Loucy (cell line): ENCODE measurements at regions not wholly inside any gene's neighbourhood (a gene's known extent, or its start where the extent isn't known, plus 50 kb on each side); places are given as distances from the start of the nearest gene placed in this dataset.

ENCODE experiments used
- H2AFZ ChIP-seq: fragments of 200-600 bp; sonication (generic); 2 replicates; pipeline ENCODE4 v1.6.0; 2016; ENCODE audit warnings: antibody characterized with exemption, mild to moderate bottlenecking, low read length, moderate library complexity
- H3F3A ChIP-seq: fragments of 200-600 bp; 2 replicates; pipeline ENCODE4 v1.6.0; 2016; ENCODE audit warnings: antibody characterized with exemption, low read depth, mild to moderate bottlenecking
- H3K27me3 ChIP-seq: fragments of 200-600 bp; sonication (generic); 2 replicates; pipeline ENCODE4 v1.6.1; 2014; ENCODE audit warnings: low read length, mild to moderate bottlenecking; ENCODE audit not compliant: insufficient read depth, poor library complexity, severe bottlenecking
- H3K36me3 ChIP-seq: fragments of 200-600 bp; sonication (generic); 2 replicates; pipeline ENCODE4 v1.6.1; 2016; ENCODE audit warnings: low read length; ENCODE audit not compliant: insufficient read depth
- H3K4me1 ChIP-seq: fragments of 200-600 bp; sonication (generic); 2 replicates; pipeline ENCODE4 v1.5.1; 2014; ENCODE audit warnings: low read length, mild to moderate bottlenecking; ENCODE audit not compliant: insufficient read depth, poor library complexity, severe bottlenecking
- H3K4me2 ChIP-seq: fragments of 200-600 bp; sonication (generic); 2 replicates; pipeline ENCODE4 v1.6.0; 2014; ENCODE audit warnings: antibody characterized with exemption, low read length, low read depth, mild to moderate bottlenecking; ENCODE audit not compliant: poor library complexity, severe bottlenecking
- H3K4me3 ChIP-seq: fragments of 200-600 bp; sonication (generic); 2 replicates; pipeline ENCODE4 v1.5.1; 2014; ENCODE audit warnings: low read length, mild to moderate bottlenecking, mixed read lengths; ENCODE audit not compliant: poor library complexity, severe bottlenecking
- H3K79me2 ChIP-seq: fragments of 200-600 bp; sonication (generic); 2 replicates; pipeline ENCODE4 v1.6.1; 2014; ENCODE audit warnings: low read length; ENCODE audit not compliant: insufficient read depth
- H3K9ac ChIP-seq: fragments of 200-600 bp; sonication (generic); 2 replicates; pipeline ENCODE4 v1.6.0; 2014; ENCODE audit warnings: mild to moderate bottlenecking, low read depth, low read length, moderate library complexity; ENCODE audit not compliant: poor library complexity, severe bottlenecking
- H3K9me2 ChIP-seq: fragments of 200-600 bp; sonication (generic); replicated peaks from 2 replicates; pipeline ENCODE4 v1.6.1; 2016; ENCODE audit warnings: low read depth, low read length, mixed read lengths
- H3K9me3 ChIP-seq: fragments of 200-600 bp; sonication (generic); 2 replicates; pipeline ENCODE4 v1.6.1; 2014; ENCODE audit warnings: mild to moderate bottlenecking, antibody characterized with exemption, low read length, low read depth; ENCODE audit not compliant: insufficient read depth
- H4K20me1 ChIP-seq: fragments of 200-600 bp; sonication (generic); 2 replicates; pipeline ENCODE4 v1.6.0; 2014; ENCODE audit warnings: antibody characterized with exemption, low read length, mild to moderate bottlenecking; ENCODE audit not compliant: insufficient read depth, poor library complexity, severe bottlenecking
- CTCF ChIP-seq: fragments of 200-600 bp; sonication (generic); conservative IDR thresholded peaks from 2 replicates; pipeline ENCODE4 v1.5.1; 2014; ENCODE audit warnings: mild to moderate bottlenecking, antibody characterized with exemption, low read length
- EZH2phosphoT487 ChIP-seq: fragments of 200-600 bp; IDR thresholded peaks from 2 replicates; pipeline ENCODE4 v1.6.1; 2018; ENCODE audit warnings: antibody characterized with exemption, mild to moderate bottlenecking, moderate library complexity, borderline replicate concordance

DNA sequence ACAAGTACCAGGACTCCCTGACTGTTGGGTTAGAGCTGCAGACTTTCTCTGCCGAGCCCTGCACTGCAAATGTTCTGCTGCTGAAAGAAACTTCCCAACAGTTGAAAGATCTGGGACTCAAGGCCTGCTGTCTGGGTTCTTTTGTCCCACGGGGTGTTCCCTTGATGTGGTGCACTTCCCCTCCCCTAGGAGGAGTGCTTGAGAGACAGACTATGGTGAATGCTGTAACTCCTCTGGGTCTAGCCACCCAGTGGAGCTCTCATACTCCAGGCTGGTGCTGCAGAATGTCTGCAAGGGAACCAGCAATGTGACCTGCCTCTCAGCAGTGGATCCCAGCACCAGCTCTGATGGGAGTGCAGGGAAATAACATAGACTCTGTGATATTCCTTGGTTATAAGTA is 129.2 kb upstream of the SLCO1B1 start:
- Histone ChIP-seq H4K20me1 (no peaks in the 10 kb centered on the region), H3K79me2 (no peaks in the 10 kb centered on the region), H2AFZ (no peak overlapping the region), H3K4me1 (no peaks in the 10 kb centered on the region), H3K9me3 (no peaks in the 10 kb centered on the region), H3K36me3 (no peaks in the 10 kb centered on the region), H3K9ac (no peak overlapping the region), H3K4me2 (no peak overlapping the region), H3K4me3 (no peak overlapping the region), H3K9me2 (no peaks in the 10 kb centered on the region), H3F3A (no peaks in the 10 kb centered on the region), H3K27me3 (no peaks in the 10 kb centered on the region)
- TF ChIP-seq CTCF (no peak), EZH2phosphoT487 (no peak)

DNA sequence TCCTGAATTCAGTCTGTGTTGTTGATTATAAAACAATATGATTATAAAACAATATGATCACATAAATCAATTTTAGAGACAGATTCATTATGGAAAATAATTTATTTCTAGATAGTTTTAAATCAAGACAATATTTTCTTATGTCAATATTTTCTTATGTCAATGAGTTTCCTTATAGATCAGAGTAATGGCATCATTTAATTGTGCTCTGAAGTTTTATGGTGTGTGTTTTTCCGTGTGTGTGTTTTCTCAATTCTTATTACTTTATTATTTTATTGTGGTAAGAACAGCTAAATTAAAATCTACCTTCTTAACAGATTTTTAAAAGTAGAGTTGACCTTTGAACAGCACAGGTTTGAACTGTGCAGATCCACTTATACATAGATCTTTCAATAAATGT is 105.3 kb upstream of the SLCO1B1 start:
- TF ChIP-seq CTCF = no peak
- no peak for TF ChIP-seq EZH2phosphoT487
- Histone ChIP-seq H3K4me2 (no peak overlapping the region), H3K36me3 (no peaks in the 10 kb centered on the region)

GRCh38 chr12:21026302-21026701 is 104.7 kb upstream of the SLCO1B1 start:
- H3K36me3 ChIP-seq = no peaks in the 10 kb centered on the region
- no peaks in the 10 kb centered on the region for H4K20me1 ChIP-seq
- TF ChIP-seq CTCF (no peak), EZH2phosphoT487 (no peak)
- H3K9me3 ChIP-seq = no peaks in the 10 kb centered on the region
- no peak overlapping the region for H3K4me3 ChIP-seq
- H2AFZ ChIP-seq = no peak overlapping the region
- no peaks in the 10 kb centered on the region for H3K27me3 ChIP-seq
- no peak overlapping the region for H3K4me2 ChIP-seq
- H3K9ac ChIP-seq = no peak overlapping the region
- H3F3A ChIP-seq = no peaks in the 10 kb centered on the region
- no peaks in the 10 kb centered on the region for H3K79me2 ChIP-seq
- H3K4me1 ChIP-seq = no peaks in the 10 kb centered on the region
- no peaks in the 10 kb centered on the region for H3K9me2 ChIP-seq

More for the DNA sequence above, 105.3 kb upstream of the SLCO1B1 start:
- Histone ChIP-seq H3K9me3 (no peaks in the 10 kb centered on the region), H3K79me2 (no peaks in the 10 kb centered on the region), H3K9me2 (no peaks in the 10 kb centered on the region), H2AFZ (no peak overlapping the region), H3K27me3 (no peaks in the 10 kb centered on the region), H3K9ac (no peak overlapping the region), H3F3A (no peaks in the 10 kb centered on the region), H4K20me1 (no peaks in the 10 kb centered on the region), H3K4me1 (no peaks in the 10 kb centered on the region), H3K4me3 (no peak overlapping the region)
